Subcutaneous abdominal adipose tissue (tissue), 5 donors: ENCODE measurements at regions not wholly inside any gene's neighbourhood (a gene's known extent, or its start where the extent isn't known, plus 50 kb on each side); places are given as distances from the start of the nearest gene placed in this dataset.

Experiments used
- H3K27ac ChIP-seq: one replicate; pipeline ENCODE4 v1.7.0; 2013; ENCODE audit warnings: low read depth, mild to moderate bottlenecking, inconsistent platforms, low read length, moderate library complexity
- H3K27me3 ChIP-seq, 5 donors: one replicate each; pipeline ENCODE4 v1.7.0; 2013; ENCODE audit warnings: low read length in 5 of 5, inconsistent platforms in 1 of 5; ENCODE audit not compliant: control insufficient read depth in 5 of 5, insufficient read depth in 4 of 5
- H3K36me3 ChIP-seq, 5 donors: one replicate each; pipeline ENCODE4 v1.7.0; 2013; ENCODE audit warnings: low read length in 5 of 5; ENCODE audit not compliant: control insufficient read depth in 5 of 5, insufficient read depth in 5 of 5
- H3K4me1 ChIP-seq, 5 donors: one replicate each; pipeline ENCODE4 v1.7.0; 2013; ENCODE audit warnings: low read length in 5 of 5, mild to moderate bottlenecking in 3 of 5, moderate library complexity in 1 of 5; ENCODE audit not compliant: control insufficient read depth in 5 of 5, insufficient read depth in 5 of 5
- H3K4me3 ChIP-seq, 5 donors: one replicate each; pipeline ENCODE4 v1.7.0; 2013; ENCODE audit warnings: low read length in 5 of 5, low read depth in 1 of 5
- H3K9ac ChIP-seq, 5 donors: one replicate each; pipeline ENCODE4 v1.7.0; 2013; ENCODE audit warnings: low read length in 5 of 5, mild to moderate bottlenecking in 4 of 5, moderate library complexity in 3 of 5
- H3K9me3 ChIP-seq, 5 donors: one replicate each; pipeline ENCODE4 v1.7.0; 2013; ENCODE audit warnings: low read length in 5 of 5; ENCODE audit not compliant: control insufficient read depth in 5 of 5
- donor health status: healthy.
- donor health status: healthy.
- donor health status: healthy.
- donor health status: healthy.
- donor health status: healthy.

DNA sequence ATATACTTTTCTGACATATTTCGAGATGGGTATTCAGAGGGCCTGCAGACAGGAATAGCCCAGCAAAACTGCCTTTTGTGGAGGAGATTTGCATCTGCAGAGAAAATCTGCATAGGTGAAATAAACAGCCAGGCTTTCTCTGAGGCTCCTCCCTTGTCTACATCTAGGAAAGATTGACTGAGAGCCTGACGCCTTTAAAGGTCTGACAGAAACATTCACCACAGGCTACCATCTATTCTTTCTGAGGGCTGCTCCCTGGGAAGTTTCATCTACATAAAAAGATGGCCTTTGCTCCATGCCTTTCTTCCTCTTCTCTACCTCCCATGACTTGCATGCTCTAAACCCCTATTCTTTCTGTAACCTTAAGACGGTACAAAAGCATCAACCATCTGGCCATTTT is 55.0 kb upstream of the AP1S2 start:
- H3K4me3 ChIP-seq: no peak overlapping the region
- no peak overlapping the region for H3K9ac ChIP-seq
- peaks cover 0 to 5% (median 0%) of the 10 kb centered on the region in 5 donors for H3K4me1 ChIP-seq
- H3K27ac ChIP-seq: no peak overlapping the region
- no peaks in the 10 kb centered on the region for H3K9me3 ChIP-seq
- no peaks in the 10 kb centered on the region for H3K36me3 ChIP-seq
- peaks cover 1 to 20% (median 6%) of the 10 kb centered on the region in 5 donors for H3K27me3 ChIP-seq

DNA sequence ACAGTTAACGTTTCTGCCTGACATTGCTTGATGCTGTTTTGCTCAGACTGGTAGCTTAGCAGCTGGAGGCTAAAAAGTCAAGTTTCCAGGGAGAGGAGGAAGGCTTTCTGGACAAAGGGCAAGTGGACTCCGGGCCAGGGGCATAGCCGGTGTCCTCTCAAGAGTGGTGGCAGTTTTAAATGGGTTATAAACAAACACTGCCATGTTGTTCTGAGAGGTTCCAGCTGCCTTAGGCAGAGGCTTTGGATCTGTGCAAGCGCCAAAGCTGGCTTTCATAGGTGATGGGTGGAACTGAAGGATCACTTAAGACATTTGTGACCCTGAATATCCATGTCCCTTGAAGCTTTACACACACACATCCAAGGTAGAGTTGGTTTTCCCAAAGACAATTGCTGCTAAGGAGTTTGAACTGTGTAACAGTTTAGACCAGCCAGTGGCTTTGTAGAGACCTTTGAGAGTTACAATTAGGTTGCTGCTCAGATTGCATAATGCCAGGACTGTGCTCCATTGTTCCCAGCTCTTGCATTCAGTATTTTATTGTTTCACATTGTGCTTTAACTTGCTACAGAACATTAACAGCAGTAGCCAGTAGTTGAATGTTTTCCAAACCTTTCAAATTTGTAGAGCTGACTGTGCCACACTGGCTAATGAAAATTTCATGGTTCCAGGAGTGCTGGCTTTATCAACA is 54.1 kb upstream of the AP1S2 start:
- no peak overlapping the region for H3K9ac ChIP-seq
- H3K36me3 ChIP-seq: no peaks in the 10 kb centered on the region
- H3K4me3 ChIP-seq: no peak overlapping the region
- H3K27me3 ChIP-seq: peaks cover 3 to 14% (median 6%) of the 10 kb centered on the region in 5 donors
- H3K4me1 ChIP-seq: peaks cover 0 to 5% (median 0%) of the 10 kb centered on the region in 5 donors
- no peak overlapping the region for H3K27ac ChIP-seq
- H3K9me3 ChIP-seq: no peaks in the 10 kb centered on the region

DNA sequence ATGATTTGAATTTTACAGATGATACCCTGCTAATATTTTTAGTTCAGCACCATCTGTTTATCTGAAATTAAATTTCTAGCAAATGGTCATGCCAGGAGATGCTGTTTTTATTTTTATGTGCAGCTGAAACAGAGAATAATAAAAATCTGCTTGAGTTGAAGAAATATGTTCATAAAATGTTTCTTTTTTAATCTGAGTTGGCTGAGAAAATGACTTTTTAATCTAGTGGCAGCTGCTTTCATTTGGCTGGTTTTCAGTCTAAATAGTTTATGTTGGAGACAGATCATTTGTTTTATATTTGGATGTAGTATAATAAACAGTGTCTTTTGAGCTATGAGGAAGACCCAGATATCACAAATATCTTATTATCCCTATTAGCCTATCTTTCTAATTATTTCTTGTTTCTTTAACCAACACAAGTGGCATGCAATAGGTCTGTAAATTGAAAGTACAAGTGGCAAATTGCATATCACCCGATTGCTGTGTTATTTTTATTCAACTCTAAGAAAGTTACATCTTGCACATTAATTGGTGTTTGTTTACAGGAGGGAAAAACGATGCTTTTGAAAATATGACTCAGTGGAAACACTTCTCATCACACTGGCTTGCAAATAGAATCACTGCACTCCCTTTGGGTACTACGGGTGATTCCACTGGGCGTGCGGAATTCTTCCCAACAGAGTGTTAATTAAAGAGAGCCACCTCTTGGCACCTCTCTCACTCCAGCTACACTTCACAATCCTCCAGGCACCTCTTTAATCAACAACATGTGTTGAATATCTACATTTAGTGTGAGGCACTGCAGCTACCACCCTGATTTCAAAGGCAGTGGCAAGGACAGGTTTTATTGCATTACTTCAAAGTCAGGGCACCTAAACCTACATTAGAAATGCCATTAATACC is 51.7 kb upstream of the AP1S2 start:
- H3K9ac ChIP-seq: no peak overlapping the region
- no peaks in the 10 kb centered on the region for H3K36me3 ChIP-seq
- peaks cover 3 to 12% (median 6%) of the 10 kb centered on the region in 5 donors for H3K27me3 ChIP-seq
- no peaks in the 10 kb centered on the region for H3K9me3 ChIP-seq
- no peak overlapping the region for H3K27ac ChIP-seq
- peaks cover 0 to 8% (median 0%) of the 10 kb centered on the region in 5 donors for H3K4me1 ChIP-seq
- no peak overlapping the region for H3K4me3 ChIP-seq
